ENCODE measurements at regions not wholly inside any gene's neighbourhood (a gene's known extent, or its start where the extent isn't known, plus 50 kb on each side); places are given as distances from the start of the nearest gene placed in this dataset.

DNA sequence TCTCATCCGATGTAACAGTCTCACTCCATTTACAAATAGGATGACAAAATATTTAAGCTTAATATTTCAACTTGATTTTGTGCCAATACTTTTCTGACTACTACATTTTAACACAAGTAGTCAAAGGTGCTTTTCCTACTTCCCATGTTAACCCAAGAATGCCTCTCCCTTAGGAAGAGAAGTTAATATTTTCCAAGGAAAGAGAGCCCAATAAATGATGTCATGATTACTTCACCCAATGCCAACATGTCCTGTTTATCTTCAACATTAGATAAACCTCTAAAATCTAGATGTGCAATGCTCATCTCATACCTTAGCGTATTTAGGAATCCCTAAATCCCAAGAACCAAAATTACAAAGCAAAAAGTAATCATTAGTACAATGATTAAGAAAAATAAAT lies 156.7 kb upstream of the TENT5A start:
- Histone ChIP-seq H3K4me3 (ENCODE audit: low read depth in 2 of 2, low read length in 2 of 2) (no peak overlapping the region), H3K36me3 (ENCODE audit: control insufficient read depth, insufficient read depth, low read length) (no peaks in the 10 kb centered on the region), H3K9me3 (ENCODE audit: control insufficient read depth, insufficient read depth, low read depth, low read length) (no peaks in the 10 kb centered on the region), H3K27me3 (ENCODE audit: control insufficient read depth, insufficient read depth, low read length) (no peaks in the 10 kb centered on the region), H3K4me1 (ENCODE audit: control insufficient read depth, insufficient read depth, low read length) (no peaks in the 10 kb centered on the region), H3K27ac (ENCODE audit: low read length) (no peak overlapping the region)
- intact Hi-C loops (cut with micrococcal nuclease; ENCODE audit: unreplicated experiment) (no loop called here), in situ Hi-C loops (cut with HindIII; ENCODE audit: low pct_unique_long_range_greater_than_20kb, low sequenced_read_pairs) (no loop called here)
- no peak for TF ChIP-seq TCF7L2 (IDR thresholded peaks at IDR 0.05; ENCODE audit: low read depth, low read length)
- no peak for TF ChIP-seq SIN3A (IDR thresholded peaks at IDR 0.05; ENCODE audit: borderline replicate concordance, insufficient read depth, low read depth, low read length)
- no peak for TF ChIP-seq POLR2AphosphoS5 (IDR thresholded peaks at IDR 0.05; ENCODE audit: low read depth, low read length)
- no peak for TF ChIP-seq CTCF (IDR thresholded peaks at IDR 0.05)
- TF ChIP-seq, protein P1, sequence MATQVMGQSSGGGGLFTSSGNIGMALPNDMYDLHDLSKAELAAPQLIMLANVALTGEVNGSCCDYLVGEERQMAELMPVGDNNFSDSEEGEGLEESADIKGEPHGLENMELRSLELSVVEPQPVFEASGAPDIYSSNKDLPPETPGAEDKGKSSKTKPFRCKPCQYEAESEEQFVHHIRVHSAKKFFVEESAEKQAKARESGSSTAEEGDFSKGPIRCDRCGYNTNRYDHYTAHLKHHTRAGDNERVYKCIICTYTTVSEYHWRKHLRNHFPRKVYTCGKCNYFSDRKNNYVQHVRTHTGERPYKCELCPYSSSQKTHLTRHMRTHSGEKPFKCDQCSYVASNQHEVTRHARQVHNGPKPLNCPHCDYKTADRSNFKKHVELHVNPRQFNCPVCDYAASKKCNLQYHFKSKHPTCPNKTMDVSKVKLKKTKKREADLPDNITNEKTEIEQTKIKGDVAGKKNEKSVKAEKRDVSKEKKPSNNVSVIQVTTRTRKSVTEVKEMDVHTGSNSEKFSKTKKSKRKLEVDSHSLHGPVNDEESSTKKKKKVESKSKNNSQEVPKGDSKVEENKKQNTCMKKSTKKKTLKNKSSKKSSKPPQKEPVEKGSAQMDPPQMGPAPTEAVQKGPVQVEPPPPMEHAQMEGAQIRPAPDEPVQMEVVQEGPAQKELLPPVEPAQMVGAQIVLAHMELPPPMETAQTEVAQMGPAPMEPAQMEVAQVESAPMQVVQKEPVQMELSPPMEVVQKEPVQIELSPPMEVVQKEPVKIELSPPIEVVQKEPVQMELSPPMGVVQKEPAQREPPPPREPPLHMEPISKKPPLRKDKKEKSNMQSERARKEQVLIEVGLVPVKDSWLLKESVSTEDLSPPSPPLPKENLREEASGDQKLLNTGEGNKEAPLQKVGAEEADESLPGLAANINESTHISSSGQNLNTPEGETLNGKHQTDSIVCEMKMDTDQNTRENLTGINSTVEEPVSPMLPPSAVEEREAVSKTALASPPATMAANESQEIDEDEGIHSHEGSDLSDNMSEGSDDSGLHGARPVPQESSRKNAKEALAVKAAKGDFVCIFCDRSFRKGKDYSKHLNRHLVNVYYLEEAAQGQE (IDR thresholded peaks at IDR 0.05; ENCODE audit: insufficient read depth in 1 of 2, low read depth in 2 of 2, low read length in 1 of 2) = no peak
- ChIA-PET POLR2A (no interaction called here), CTCF (no interaction called here)
- BruUV-seq (replicated peaks) = no TSS peak
- DNase-seq (ENCODE audit: low read depth, low spot score) (no peak), ATAC-seq (no peak)

- H3K36me3 ChIP-seq (ENCODE audit: control insufficient read depth, insufficient read depth, low read length) = no peaks in the 10 kb centered on the region
- H3K4me3 ChIP-seq (ENCODE audit: low read depth in 2 of 2, low read length in 2 of 2) = no peak overlapping the region
- POLR2A ChIA-PET = no interaction called here
- no peaks in the 10 kb centered on the region for H3K9me3 ChIP-seq (ENCODE audit: control insufficient read depth, insufficient read depth, low read depth, low read length)
- ATAC-seq (no peak), DNase-seq (ENCODE audit: low read depth, low spot score) (no peak)
- no peak overlapping the region for H3K27ac ChIP-seq (ENCODE audit: low read length)
- TF ChIP-seq POLR2AphosphoS5 (IDR thresholded peaks at IDR 0.05; ENCODE audit: low read depth, low read length) = no peak
- TF ChIP-seq TCF7L2 (IDR thresholded peaks at IDR 0.05; ENCODE audit: low read depth, low read length) = no peak
- TF ChIP-seq CTCF (IDR thresholded peaks at IDR 0.05) = no peak
- TF ChIP-seq, protein P1 (IDR thresholded peaks at IDR 0.05; ENCODE audit: insufficient read depth in 1 of 2, low read depth in 2 of 2, low read length in 1 of 2) = no peak
- no peak for TF ChIP-seq SIN3A (IDR thresholded peaks at IDR 0.05; ENCODE audit: borderline replicate concordance, insufficient read depth, low read depth, low read length)
- intact Hi-C loops (cut with micrococcal nuclease; ENCODE audit: unreplicated experiment) (no loop called here), in situ Hi-C loops (cut with HindIII; ENCODE audit: low pct_unique_long_range_greater_than_20kb, low sequenced_read_pairs) (no loop called here)
- CTCF ChIA-PET = no interaction called here
- no peaks in the 10 kb centered on the region for H3K4me1 ChIP-seq (ENCODE audit: control insufficient read depth, insufficient read depth, low read length)
- no peaks in the 10 kb centered on the region for H3K27me3 ChIP-seq (ENCODE audit: control insufficient read depth, insufficient read depth, low read length)
- BruUV-seq (replicated peaks) = no TSS peak
Measured at GRCh38 chr6:81906709-81907204, 154.3 kb upstream of the TENT5A start.

Data from Panc1 (cell line).